Activated CD4-positive, alpha-beta T cell treated with anti-CD3 and anti-CD28 coated beads, Interleukin-2, amount 50 U/mL, for 24 hours (primary cell): ENCODE measurements at regions not wholly inside any gene's neighbourhood (a gene's known extent, or its start where the extent isn't known, plus 50 kb on each side); places are given as distances from the start of the nearest gene placed in this dataset.
"Not testable (repeated sequence)": the region's sequence is repeated elsewhere in the genome, so short reads cannot be mapped to it uniquely, and the experiment has no call there.

Experiments used
- DNase-seq, 2 donors: peaks; one replicate each; pipeline ENCODE4 v3.0.0-alpha.2; 2020; ENCODE audit warnings: low read depth in 1 of 2, low spot score in 1 of 2

- DNase-seq: no peak
These were observed 260.2 kb downstream of the KLF13 start for GRCh38 chr15:31586841-31587240.

- DNase-seq: no peak
These were observed 260.9 kb downstream of the KLF13 start for GRCh38 chr15:31587583-31587982.

- DNase-seq: no peak
These were observed 264.0 kb downstream of the KLF13 start for GRCh38 chr15:31590609-31591008.

GRCh38 chr15:31591908-31592307, 265.3 kb downstream of the KLF13 start:
- no peak for DNase-seq

GRCh38 chr15:31597466-31597865, 270.8 kb downstream of the KLF13 start:
- DNase-seq: no peak

GRCh38 chr15:31598620-31599019, 272.0 kb downstream of the KLF13 start:
- no peak for DNase-seq

GRCh38 chr15:31605467-31605931, 278.9 kb downstream of the KLF13 start:
- no peak for DNase-seq

- DNase-seq: no peak
These were observed 279.6 kb downstream of the KLF13 start for GRCh38 chr15:31606194-31606669.

GRCh38 chr15:31606931-31607497, 280.4 kb downstream of the KLF13 start:
- no peak for DNase-seq

GRCh38 chr15:31607656-31608055, 281.0 kb downstream of the KLF13 start:
- DNase-seq: no peak

- DNase-seq: no peak
These were observed 282.6 kb downstream of the KLF13 start for GRCh38 chr15:31609258-31609681.

- no peak for DNase-seq
These were observed 283.3 kb downstream of the KLF13 start for GRCh38 chr15:31609906-31610305.

- no peak for DNase-seq
These were observed 289.2 kb downstream of the KLF13 start for GRCh38 chr15:31615643-31616415.

GRCh38 chr15:31623297-31623696, 296.7 kb downstream of the KLF13 start:
- not testable (repeated sequence) for DNase-seq

GRCh38 chr15:31624115-31624514, 297.5 kb downstream of the KLF13 start:
- DNase-seq: not testable (repeated sequence)

GRCh38 chr15:31635715-31636114, 309.1 kb downstream of the KLF13 start:
- not testable (repeated sequence) for DNase-seq

- DNase-seq: not testable (repeated sequence)
These were observed 310.3 kb downstream of the KLF13 start for GRCh38 chr15:31636911-31637310.

GRCh38 chr15:31643955-31644354, 317.3 kb downstream of the KLF13 start:
- DNase-seq: not testable (repeated sequence)

- not testable (repeated sequence) for DNase-seq
These were observed 318.1 kb downstream of the KLF13 start for GRCh38 chr15:31644761-31645160.

- DNase-seq: not testable (repeated sequence)
These were observed 320.7 kb downstream of the KLF13 start for GRCh38 chr15:31647337-31647826.

GRCh38 chr15:31649634-31650033, 323.0 kb downstream of the KLF13 start:
- DNase-seq: not testable (repeated sequence)

- DNase-seq: peak in 1 of 2 donors; percentile 36
These were observed 323.5 kb downstream of the KLF13 start for GRCh38 chr15:31650055-31650701.
